ENCODE measurements at regions not wholly inside any gene's neighbourhood (a gene's known extent, or its start where the extent isn't known, plus 50 kb on each side); places are given as distances from the start of the nearest gene placed in this dataset.
A peak's percentile ranks its signal among the peaks of the same experiment; 100 is the strongest.

DNA sequence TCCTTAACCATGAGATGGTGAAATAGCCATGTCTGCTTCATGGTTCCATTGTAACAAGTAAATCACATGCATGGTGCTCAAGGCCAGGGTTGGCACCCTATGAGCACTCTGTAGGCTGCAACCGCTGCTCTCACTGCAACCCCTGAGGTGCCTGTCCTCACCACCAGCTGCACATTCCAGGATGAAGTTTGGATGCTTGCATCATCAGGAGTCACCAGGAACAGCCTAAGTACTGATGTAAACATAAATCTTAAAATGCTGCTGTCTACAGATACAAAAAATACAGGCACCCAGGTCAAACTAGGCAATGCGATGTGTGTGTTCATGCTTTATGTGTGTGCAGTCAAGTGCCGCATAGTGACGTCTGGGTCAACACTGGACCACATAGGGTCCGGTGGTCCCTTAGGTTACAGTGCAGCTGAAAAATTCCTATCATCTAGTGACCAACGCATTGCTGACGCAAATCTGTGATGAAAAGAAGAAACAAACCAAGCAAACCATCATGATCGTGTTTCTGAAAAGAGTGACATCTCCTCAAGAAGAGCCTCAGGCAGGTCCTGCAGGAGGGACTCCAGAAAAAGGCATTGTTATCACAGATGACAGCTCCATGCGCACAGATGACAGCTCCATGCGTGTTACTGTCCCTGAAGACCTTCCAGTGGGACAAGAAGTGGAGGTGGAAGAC lies 234.8 kb downstream of the AUH start:
- DNase-seq (ENCODE audit: low read depth, low spot score), result no peak
- in situ Hi-C loops (cut with HindIII; ENCODE audit: low pct_unique_long_range_greater_than_20kb, low sequenced_read_pairs), result no loop called here

DNA sequence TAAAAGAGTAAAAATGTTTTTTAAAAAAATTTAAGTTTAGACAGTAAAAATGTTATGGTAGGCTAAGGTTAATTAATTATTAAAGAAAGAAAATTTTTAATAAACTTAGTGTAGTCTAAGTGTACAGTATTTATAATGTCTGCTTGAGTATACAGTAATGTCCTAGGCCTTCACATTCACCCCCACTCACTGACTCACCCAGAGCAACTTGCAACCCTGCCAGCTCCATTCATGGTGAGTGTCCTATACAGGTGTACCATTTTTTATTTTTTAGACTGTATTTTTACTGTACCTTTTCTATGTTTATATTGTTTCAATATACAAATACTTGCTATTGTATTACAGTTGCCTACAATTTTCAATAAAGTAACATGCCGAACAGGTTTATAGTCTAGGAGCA lies 234.1 kb downstream of the AUH start:
- in situ Hi-C loops (cut with HindIII; ENCODE audit: low pct_unique_long_range_greater_than_20kb, low sequenced_read_pairs), result no loop called here
- no peak for DNase-seq (ENCODE audit: low read depth, low spot score)

DNA sequence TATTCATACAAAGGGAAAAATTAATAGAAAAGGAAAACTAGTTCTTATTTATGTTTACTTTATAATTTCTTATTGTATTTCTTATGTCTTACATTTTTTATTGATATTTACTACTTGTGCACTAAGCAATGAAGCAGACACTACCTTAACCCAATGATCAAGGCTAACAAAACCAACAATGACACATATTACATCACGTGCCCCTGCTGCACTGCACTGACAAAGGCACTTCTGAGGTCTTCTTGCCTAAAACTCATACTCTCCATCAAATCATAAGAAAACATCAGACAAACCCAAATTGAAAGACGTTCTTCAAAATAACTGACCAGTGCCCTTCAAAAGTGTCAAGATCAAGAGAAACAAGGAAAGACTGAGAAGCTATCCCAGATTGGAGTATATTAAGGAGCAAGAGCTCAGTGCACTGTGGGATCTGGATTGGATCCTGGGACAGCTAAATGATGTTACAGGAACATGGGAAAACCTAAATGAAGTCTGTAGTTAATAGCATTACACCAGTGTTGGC lies 230.9 kb downstream of the AUH start:
- in situ Hi-C loops (cut with HindIII; ENCODE audit: low pct_unique_long_range_greater_than_20kb, low sequenced_read_pairs), result no loop called here
- DNase-seq (ENCODE audit: low read depth, low spot score), result no peak

DNA sequence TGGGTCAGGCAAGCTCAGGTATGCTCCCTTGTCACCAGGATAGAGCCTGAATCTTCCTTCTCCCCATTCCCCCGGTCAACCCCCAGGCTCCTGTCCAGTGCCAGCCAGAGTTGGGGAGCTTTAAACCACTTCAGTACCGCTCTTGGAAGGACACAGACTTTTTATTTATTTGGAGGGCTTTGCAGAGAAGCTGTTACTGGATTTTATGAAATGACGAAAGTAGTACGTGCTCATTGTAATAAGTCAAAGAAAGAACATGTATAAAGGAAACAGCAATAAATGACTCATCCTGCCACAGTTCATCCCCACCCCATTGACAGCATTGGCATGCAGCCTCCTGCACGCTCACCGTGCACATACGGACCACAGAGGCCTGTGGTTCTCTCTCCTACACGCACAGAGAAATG lies 230.3 kb downstream of the AUH start:
- peak; percentile 70 for DNase-seq (ENCODE audit: low read depth, low spot score)
- in situ Hi-C loops (cut with HindIII; ENCODE audit: low pct_unique_long_range_greater_than_20kb, low sequenced_read_pairs), result no loop called here

DNA sequence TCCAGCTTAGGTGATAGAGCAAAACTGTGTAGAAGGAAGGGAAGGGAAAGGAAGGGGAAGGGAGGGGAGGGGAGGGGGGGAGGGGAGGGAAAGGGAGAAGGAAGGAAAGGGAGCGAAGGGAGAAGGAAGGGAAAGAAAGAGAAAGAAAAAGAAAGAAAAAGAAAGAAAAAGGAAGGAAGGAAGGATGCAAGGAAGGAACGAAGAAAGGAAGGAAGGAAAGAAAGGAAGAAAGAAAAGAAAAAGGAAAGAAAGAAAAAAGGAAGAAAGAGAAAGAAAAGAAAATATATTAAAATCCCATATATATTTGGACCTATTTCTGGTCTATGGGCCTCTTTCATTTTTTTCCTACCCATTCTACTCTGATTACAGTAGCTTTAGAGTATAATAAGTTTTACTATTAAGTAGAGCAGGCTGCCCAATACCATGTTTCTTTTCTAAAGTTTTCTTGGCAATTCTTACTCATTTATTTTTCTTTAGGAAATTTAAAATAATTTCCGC lies 229.1 kb downstream of the AUH start:
- in situ Hi-C loops (cut with HindIII; ENCODE audit: low pct_unique_long_range_greater_than_20kb, low sequenced_read_pairs), result no loop called here
- no peak for DNase-seq (ENCODE audit: low read depth, low spot score)

DNA sequence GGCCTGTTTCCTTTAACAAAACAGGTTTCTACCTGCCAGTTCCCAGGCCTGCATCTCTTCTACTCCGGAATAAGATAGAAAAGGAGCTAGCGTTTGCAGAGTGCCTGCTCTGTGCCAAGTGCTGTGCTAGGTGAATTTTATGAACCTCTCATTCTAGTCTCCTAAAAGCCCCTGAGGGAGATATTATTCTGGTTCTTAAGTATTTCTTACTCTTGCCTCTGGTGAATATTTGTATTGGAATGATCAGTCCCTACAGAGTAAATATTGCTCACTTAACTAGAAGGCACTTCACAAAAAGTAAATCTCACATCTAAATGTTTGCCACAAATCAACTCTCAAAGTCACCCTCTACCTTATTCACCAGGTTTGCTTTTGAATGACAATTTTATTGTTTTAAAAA lies 227.1 kb downstream of the AUH start:
- DNase-seq (ENCODE audit: low read depth, low spot score), result no peak
- in situ Hi-C loops (cut with HindIII; ENCODE audit: low pct_unique_long_range_greater_than_20kb, low sequenced_read_pairs), result no loop called here

DNA sequence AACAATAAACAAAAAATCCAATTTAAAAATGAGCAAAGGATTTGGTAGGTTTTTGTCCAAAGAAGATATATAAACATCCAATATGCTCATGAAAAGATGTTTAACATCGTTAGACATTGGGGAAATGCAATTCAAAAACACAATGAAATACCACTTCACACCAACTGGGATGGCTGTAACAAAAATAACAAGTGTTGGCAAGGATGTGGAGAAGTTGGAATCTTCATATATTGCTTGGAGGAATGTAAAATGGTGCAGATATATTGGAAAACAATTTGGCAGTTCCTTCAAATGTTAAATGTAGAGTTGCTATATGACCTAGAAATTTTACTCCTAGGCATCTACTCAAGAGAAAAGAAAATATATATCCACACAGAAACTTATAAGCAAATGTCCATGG lies 224.3 kb downstream of the AUH start:
- no peak for DNase-seq (ENCODE audit: low read depth, low spot score)
- in situ Hi-C loops (cut with HindIII; ENCODE audit: low pct_unique_long_range_greater_than_20kb, low sequenced_read_pairs), result no loop called here

DNA sequence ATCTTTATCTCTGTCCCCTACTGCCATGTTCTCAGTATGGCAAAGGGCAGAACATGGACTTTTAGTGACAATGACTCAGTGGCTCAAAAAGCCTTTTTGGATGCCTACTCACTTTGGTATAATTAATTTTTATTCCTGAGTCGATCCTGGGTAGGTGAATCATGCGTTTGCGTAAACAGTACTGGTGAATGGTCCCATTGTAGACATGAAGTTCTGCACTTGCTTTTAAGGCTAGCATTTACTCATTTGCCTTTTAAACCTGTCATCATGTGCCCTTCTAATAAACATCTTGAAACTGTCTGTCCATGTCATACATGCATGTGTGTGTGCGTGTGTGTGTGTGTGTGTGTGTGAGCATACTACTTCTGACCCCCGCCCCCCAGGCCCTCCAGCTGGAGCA lies 223.0 kb downstream of the AUH start:
- in situ Hi-C loops (cut with HindIII; ENCODE audit: low pct_unique_long_range_greater_than_20kb, low sequenced_read_pairs), result no loop called here
- peak; percentile 69 for DNase-seq (ENCODE audit: low read depth, low spot score)

DNA sequence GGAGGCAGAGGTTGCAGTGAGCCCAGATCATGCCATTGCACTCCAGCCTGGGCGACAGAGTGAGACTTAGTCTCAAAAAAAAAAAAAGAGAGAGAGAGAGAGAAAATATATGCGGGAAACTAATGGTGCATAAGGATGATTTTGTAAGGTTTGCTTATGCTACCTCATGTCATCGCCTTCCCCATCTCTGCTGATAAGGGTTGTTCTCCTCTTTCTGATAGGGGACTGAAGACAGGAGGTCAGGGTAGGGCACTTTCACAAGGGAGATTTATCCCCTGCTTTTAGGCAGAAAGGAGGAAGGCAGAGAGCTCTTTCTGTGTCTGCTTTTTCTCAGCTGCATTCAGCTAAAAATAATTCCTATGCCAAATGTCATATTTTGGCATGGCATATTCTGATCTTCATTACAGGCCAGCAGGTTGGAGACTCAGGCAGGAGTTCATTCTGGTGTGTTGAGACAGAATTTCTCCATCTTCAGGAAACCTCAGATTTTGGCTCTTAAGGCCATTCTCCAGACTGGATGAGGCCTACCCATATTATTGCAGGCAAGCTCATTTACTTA lies 220.2 kb downstream of the AUH start:
- in situ Hi-C loops (cut with HindIII; ENCODE audit: low pct_unique_long_range_greater_than_20kb, low sequenced_read_pairs), result no loop called here
- DNase-seq (ENCODE audit: low read depth, low spot score), result no peak

DNA sequence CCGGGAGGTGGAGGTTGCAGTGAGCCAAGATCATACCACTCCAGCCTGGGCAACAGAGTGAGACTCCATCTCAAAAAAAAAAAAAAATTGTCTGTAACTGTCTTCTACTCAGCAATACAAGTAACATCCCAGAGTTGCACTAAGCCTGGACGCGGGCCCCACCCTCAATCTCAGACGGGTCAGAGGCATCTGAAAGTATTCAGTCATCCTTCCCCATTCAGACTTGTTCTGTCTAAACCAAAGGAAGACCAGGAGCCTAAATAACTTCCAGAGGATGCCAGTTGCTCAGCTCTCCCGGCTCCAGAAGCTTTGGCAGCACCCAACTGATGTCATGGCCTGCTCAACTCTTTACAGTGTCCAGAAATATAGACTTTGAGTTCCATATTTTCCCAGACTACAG lies 218.6 kb downstream of the AUH start:
- in situ Hi-C loops (cut with HindIII; ENCODE audit: low pct_unique_long_range_greater_than_20kb, low sequenced_read_pairs), result no loop called here
- DNase-seq (ENCODE audit: low read depth, low spot score), result no peak

DNA sequence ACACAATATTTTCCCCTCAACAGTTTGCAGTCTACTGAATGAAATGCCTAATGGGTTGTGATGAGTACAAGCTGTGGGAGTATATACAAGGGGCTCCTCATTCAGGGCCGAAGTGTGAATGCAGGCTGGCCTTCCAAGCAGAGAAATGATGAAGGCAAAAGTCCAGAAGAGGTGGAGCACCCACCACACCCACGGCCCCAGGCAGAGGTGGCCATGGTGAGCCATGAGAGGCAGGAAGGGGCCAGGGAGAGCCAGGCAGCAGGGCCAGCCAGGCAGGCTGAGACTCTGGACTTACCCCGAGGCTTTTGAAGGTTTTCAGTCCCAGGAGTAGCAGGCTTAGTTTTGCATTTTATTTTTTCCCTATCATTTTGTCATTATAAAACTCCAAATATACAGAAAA lies 218.1 kb downstream of the AUH start:
- in situ Hi-C loops (cut with HindIII; ENCODE audit: low pct_unique_long_range_greater_than_20kb, low sequenced_read_pairs), result no loop called here
- no peak for DNase-seq (ENCODE audit: low read depth, low spot score)

DNA sequence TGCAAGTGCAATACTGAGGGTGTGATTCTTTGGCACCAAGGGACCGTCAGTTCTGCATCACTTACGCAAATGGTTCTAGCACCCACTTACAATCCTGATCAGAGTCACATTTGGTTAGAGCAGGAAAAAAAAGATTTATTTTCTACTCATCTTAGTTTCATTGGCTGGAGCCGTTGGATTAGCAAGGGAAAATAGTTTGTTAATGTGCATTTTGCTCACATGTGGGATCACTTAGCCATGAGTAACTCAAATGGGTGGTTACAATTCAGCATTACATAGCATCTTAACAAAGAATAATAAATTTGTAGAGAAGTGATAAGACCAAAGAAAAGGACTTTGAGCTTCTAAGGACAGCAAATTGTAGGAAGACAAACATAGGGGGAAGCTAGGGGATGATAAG lies 216.9 kb downstream of the AUH start:
- no peak for DNase-seq (ENCODE audit: low read depth, low spot score)
- in situ Hi-C loops (cut with HindIII; ENCODE audit: low pct_unique_long_range_greater_than_20kb, low sequenced_read_pairs), result no loop called here

DNA sequence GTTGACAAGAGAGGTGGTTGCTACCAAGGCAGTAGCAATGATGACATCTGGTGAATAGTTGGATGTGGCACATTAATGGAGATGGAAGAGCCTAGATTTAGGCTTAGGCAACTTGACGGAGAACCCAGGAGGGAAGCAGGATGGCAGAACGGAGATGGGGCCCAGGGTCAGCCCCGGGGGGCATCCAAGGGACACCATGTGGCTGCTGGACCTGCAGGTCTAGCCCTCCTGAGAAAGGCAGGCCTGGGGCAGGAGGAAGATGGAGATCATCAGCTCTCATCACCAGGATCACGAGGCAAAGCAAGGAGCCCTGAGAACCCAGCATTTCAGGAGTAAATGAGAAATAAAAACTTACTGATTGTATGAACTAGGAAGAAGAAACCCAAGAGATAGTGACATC lies 216.2 kb downstream of the AUH start:
- no peak for DNase-seq (ENCODE audit: low read depth, low spot score)
- in situ Hi-C loops (cut with HindIII; ENCODE audit: low pct_unique_long_range_greater_than_20kb, low sequenced_read_pairs), result no loop called here

DNA sequence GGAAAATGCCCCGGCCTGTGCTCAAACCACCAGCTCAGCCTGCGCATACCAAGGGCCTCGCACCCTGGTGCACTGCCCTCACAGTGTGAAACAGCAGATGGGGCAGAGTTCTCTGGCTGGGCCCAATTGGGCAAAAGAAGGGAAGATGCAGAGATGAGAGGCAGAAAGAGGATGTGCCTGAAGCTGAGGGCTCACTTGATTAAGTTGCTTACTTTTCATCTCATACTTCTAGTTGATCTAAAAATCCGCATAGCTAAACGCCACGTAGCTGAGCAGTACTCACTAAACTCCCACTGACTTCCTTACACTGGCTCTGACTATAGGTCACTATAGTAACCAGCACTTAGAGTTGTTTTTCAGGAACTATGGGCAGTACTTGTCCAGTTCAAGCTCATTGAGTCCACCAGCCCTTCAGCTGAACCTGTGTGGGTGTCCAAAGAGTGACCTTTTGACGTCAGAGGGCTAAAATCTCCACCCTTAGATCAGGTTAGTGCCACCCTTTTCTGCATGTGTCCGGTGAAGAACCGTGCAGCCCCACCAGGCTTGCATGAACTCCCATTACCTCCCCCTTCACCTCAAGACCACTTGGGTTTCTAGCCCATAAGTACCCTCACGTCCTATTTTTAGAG lies 215.2 kb downstream of the AUH start:
- in situ Hi-C loops (cut with HindIII; ENCODE audit: low pct_unique_long_range_greater_than_20kb, low sequenced_read_pairs), result no loop called here
- DNase-seq (ENCODE audit: low read depth, low spot score), result no peak

DNA sequence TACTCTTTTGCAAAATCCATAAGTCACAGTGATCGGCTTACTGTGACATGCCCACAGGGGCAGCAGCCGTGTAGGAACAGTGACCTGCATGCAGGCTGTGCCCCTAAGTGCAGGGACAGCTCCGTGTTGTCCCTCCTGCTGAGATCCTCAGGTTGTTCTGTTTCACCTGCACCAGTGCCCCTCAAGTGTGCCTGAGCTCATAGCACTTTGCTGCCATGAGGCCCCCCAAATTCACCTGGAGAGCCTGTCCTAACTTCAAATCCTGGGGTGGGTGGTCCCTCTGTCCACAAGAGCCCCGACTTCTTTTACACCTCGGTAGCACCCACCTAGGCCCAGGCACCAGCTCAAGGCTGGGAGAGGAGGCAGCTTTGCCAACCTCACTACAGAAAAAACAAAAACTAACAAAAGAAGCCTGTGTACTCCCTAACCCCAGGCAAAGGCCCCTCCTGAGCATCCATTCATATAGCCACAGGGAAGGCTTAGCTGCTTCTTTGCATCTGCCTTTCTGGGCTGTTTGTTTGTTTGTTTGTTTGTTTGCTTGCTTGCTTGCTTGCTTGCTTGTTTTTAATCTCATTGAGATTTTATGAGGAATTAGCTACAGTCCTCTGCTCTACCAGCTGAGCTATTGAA lies 214.5 kb downstream of the AUH start:
- in situ Hi-C loops (cut with HindIII; ENCODE audit: low pct_unique_long_range_greater_than_20kb, low sequenced_read_pairs), result no loop called here
- no peak for DNase-seq (ENCODE audit: low read depth, low spot score)

DNA sequence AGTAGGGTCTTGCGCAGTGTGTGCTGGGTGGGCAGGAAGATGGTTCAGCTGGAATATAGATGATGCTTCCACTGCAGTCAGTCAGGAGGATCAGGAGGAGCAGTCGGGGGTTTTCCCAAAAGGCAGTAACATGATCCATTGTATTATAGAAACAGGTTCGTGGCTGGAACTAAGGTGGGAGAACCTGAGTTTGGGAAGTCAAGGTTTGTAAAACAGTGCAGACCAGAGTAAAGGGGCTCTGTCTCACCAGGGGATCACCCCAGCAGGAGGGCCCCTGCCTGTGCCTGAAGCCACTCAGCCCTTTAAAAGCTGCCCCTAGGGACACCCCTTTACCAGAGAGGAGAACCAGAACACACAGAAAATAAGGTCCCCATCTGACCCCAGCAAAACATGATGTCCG lies 213.4 kb downstream of the AUH start:
- in situ Hi-C loops (cut with HindIII; ENCODE audit: low pct_unique_long_range_greater_than_20kb, low sequenced_read_pairs), result no loop called here
- no peak for DNase-seq (ENCODE audit: low read depth, low spot score)

DNA sequence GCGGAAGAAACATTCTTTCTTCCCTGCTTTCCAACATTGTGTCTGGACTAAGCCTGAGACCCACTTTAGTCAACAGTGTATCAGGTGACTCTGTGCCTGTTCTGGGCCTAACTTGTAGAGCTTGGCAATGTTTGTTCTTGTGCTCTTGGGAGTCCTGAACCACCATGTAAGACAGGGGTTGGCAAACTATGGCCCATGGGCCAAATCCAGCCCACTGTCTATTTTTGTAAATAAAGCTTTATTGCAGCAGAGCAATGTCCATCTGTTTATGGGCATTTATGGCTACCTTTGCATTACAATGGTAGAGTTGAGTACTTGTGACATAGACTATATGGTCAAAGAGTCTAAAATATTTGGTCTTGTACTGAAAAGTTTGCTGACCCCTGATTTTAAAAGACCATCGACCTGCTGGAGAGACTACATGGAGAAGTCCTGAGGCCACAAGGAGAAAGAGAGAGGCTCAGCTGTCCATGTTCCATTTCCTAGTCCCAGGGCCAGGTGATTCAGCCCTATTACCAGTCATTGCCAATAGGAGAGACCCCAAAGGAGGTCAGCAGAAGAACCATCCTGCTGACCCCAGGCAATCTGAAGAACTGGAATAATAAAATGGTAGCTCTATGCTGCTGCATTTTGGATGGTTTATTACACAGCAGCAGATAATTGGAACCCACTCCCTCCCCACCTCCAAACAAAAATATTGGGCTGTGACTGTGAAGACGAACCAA lies 211.3 kb downstream of the AUH start:
- no peak for DNase-seq (ENCODE audit: low read depth, low spot score)
- in situ Hi-C loops (cut with HindIII; ENCODE audit: low pct_unique_long_range_greater_than_20kb, low sequenced_read_pairs), result no loop called here
